HCT116 (cell line): ENCODE measurements at regions not wholly inside any gene's neighbourhood (a gene's known extent, or its start where the extent isn't known, plus 50 kb on each side); places are given as distances from the start of the nearest gene placed in this dataset.

Experiments
- ATAC-seq: fragments of 200-7000 bp; cut with Tn5 transposase; 2 replicates; pipeline ENCODE4 v1.9.1; 2020; ENCODE audit warnings: mild to moderate bottlenecking, moderate library complexity
- BruUV-seq: library from RNA; stranded (reverse); fragments of 400-500 nt; replicated peaks from 2 replicates; lab custom pipeline; 2021; lab: Mats Ljungman, UMichigan
- CTCF ChIA-PET: fragments of 300-600 bp; sonication (Branson Sonifier 250); formaldehyde crosslinking; loops from one replicate; lab custom pipeline; 2021; ENCODE audit warnings: antibody characterized with exemption; lab: Charles Lee
- POLR2A ChIA-PET: fragments of 300-600, 350-600 bp; sonication (Branson Sonifier 250); formaldehyde crosslinking; loops from one replicate; lab custom pipeline; 2021; ENCODE audit warnings: antibody characterized with exemption; lab: Charles Lee
- RAD21 ChIA-PET, 2 experiments: fragments of 300-600 bp; sonication (Branson Sonifier 250); formaldehyde crosslinking; loops; one replicate each; lab custom pipeline; 2023; ENCODE audit warnings: low total read pairs in 2 of 2; ENCODE audit not compliant: uncharacterized antibody in 2 of 2, unreplicated experiment in 2 of 2, low non-redundant PET in 1 of 2; lab: Charles Lee
- DNase-seq: peaks from one replicate; pipeline ENCODE4 v3.0.0-alpha.2; 2010; ENCODE audit warnings: low read depth, low spot score
- H2AFZ ChIP-seq: fragments of 200-600 bp; shearing (Covaris generic), sonication (generic); 2 replicates; pipeline ENCODE4 v1.6.1; 2017; ENCODE audit warnings: low read depth, mixed run types, mixed read lengths, antibody characterized with exemption, low read length; ENCODE audit not compliant: poor library complexity, severe bottlenecking
- H3K27ac ChIP-seq: 2 replicates; pipeline ENCODE4 v1.5.1; 2012; ENCODE audit warnings: low read depth, low read length
- H3K27me3 ChIP-seq: fragments of 200-600 bp; sonication (generic); 2 replicates; pipeline ENCODE4 v1.6.1; 2016; ENCODE audit warnings: mixed run types, low read length, mixed read lengths; ENCODE audit not compliant: insufficient read depth
- H3K36me3 ChIP-seq, 2 experiments: fragments of 200-500 bp in 1 of 2; fragments of 200-600 bp in 1 of 2; sonication (Bioruptor generic) in 1 of 2; sonication (generic) in 1 of 2; 2 replicates each; pipeline versions ENCODE4 v1.5.1 to v1.6.1; 2014 to 2016; ENCODE audit warnings: low read length in 2 of 2, inconsistent platforms in 1 of 2, mixed read lengths in 1 of 2, mixed run types in 1 of 2; ENCODE audit not compliant: insufficient read depth in 2 of 2, control insufficient read depth in 1 of 2
- H3K4me1 ChIP-seq, 2 experiments: fragments of 200-600 bp in 1 of 2; sonication (generic) in 1 of 2; 2 replicates each; pipeline versions ENCODE4 v1.5.1 to v1.6.1; 2012 to 2017; ENCODE audit warnings: low read length in 2 of 2, inconsistent platforms in 1 of 2, mild to moderate bottlenecking in 1 of 2, mixed read lengths in 1 of 2, mixed run types in 1 of 2, moderate library complexity in 1 of 2; ENCODE audit not compliant: insufficient read depth in 2 of 2, control insufficient read depth in 1 of 2
- H3K4me2 ChIP-seq: fragments of 200-600 bp; sonication (generic); 2 replicates; pipeline ENCODE4 v1.6.1; 2017; ENCODE audit warnings: mixed run types, low read length, mixed read lengths
- H3K4me3 ChIP-seq, 2 experiments: fragments of 200-600 bp in 1 of 2; sonication (generic) in 1 of 2; replicated peaks in 1 of 2; 2 replicates each; pipeline ENCODE4 v1.5.1; 2011 to 2016; ENCODE audit warnings: low read length in 2 of 2, control low read depth in 1 of 2, low read depth in 1 of 2, mild to moderate bottlenecking in 1 of 2, mixed read lengths in 1 of 2, mixed run types in 1 of 2
- H3K79me2 ChIP-seq: fragments of 200-600 bp; sonication (generic); 2 replicates; pipeline ENCODE4 v1.6.1; 2017; ENCODE audit warnings: mild to moderate bottlenecking, mixed run types, low read length, moderate library complexity, mixed read lengths; ENCODE audit not compliant: insufficient read depth
- H3K9ac ChIP-seq: fragments of 200-600 bp; sonication (generic); 2 replicates; pipeline ENCODE4 v1.6.1; 2016; ENCODE audit warnings: low read length, mixed read lengths
- H3K9me2 ChIP-seq: fragments of 200-600 bp; sonication (generic), shearing (Covaris generic); 2 replicates; pipeline ENCODE4 v1.6.1; 2017; ENCODE audit warnings: mixed run types, mild to moderate bottlenecking, moderate library complexity; ENCODE audit not compliant: insufficient read depth
- H3K9me3 ChIP-seq, 2 experiments: fragments of 200-500 bp in 1 of 2; fragments of 200-600 bp in 1 of 2; sonication (Bioruptor generic) in 1 of 2; sonication (generic) in 1 of 2; 2 replicates each; pipeline ENCODE4 v1.6.1; 2014 to 2017; ENCODE audit warnings: low read length in 2 of 2, mixed read lengths in 2 of 2, inconsistent platforms in 1 of 2, low read depth in 1 of 2, mild to moderate bottlenecking in 1 of 2, mixed run types in 1 of 2, moderate library complexity in 1 of 2; ENCODE audit not compliant: control insufficient read depth in 1 of 2, insufficient read depth in 1 of 2
- H4K20me1 ChIP-seq: fragments of 200-600 bp; sonication (generic), shearing (Covaris generic); 2 replicates; pipeline ENCODE4 v1.6.1; 2017; ENCODE audit warnings: mixed run types, mild to moderate bottlenecking, moderate library complexity; ENCODE audit not compliant: insufficient read depth
- CEBPB ChIP-seq: IDR thresholded peaks from 2 replicates; pipeline ENCODE4 v1.6.1; 2012; ENCODE audit warnings: low read depth
- ELF1 ChIP-seq: IDR thresholded peaks from 2 replicates; pipeline ENCODE4 v1.6.1; 2012; ENCODE audit warnings: low read depth, borderline replicate concordance
- EZH2 ChIP-seq: fragments of 200-600 bp; sonication (generic); IDR thresholded peaks from 2 replicates; pipeline ENCODE4 v1.6.1; 2017; ENCODE audit warnings: antibody characterized with exemption, mixed run types
- FOSL1 ChIP-seq: IDR thresholded peaks from 2 replicates; pipeline ENCODE4 v1.6.1; 2012; ENCODE audit warnings: low read depth
- POLR2A ChIP-seq: IDR thresholded peaks from 2 replicates; pipeline ENCODE4 v1.7.0; 2011; ENCODE audit warnings: borderline replicate concordance; ENCODE audit not compliant: insufficient read depth, insufficient read length; ENCODE audit errors: extremely low read depth
- POLR2AphosphoS5 ChIP-seq: IDR thresholded peaks from 2 replicates; pipeline ENCODE4 v1.6.1; 2011; ENCODE audit warnings: mild to moderate bottlenecking, low read depth, low read length, moderate library complexity
- SIN3A ChIP-seq: IDR thresholded peaks from 2 replicates; pipeline ENCODE4 v1.6.1; 2012; ENCODE audit warnings: low read depth
- SRF ChIP-seq: IDR thresholded peaks from 2 replicates; pipeline ENCODE4 v1.6.1; 2012; ENCODE audit warnings: low read depth
- YY1 ChIP-seq: IDR thresholded peaks from 2 replicates; pipeline ENCODE4 v1.6.1; 2011; ENCODE audit warnings: low read length, low read depth, moderate library complexity, mild to moderate bottlenecking; ENCODE audit not compliant: insufficient replicate concordance; ENCODE audit errors: extremely low read depth
- ZNF274 ChIP-seq: fragments of 200-500 bp; sonication (Bioruptor generic); IDR thresholded peaks from 2 replicates; pipeline ENCODE4 v1.6.1; 2014; ENCODE audit warnings: mild to moderate bottlenecking, low read depth, low read length, inconsistent platforms
- intact Hi-C: fragments of 100-400 bp; cut with micrococcal nuclease; formaldehyde crosslinking; loops from 2 replicates; pipeline ENCODE4 v1.10.0; 2022
- TF ChIP-seq, protein P1 (sequence below): IDR thresholded peaks from 2 replicates; pipeline ENCODE4 v1.6.1; 2012
- TF ChIP-seq, protein P2 (sequence below): IDR thresholded peaks from 2 replicates; pipeline ENCODE4 v1.6.1; 2012; ENCODE audit warnings: low read depth
- TF ChIP-seq, protein P3 (sequence below), 3 experiments: fragments of 200-600 bp in 1 of 3; sonication (generic) in 1 of 3; IDR thresholded peaks in 2 of 3; conservative IDR thresholded peaks in 1 of 3; 2 replicates each; pipeline ENCODE4 v1.5.1; 2012 to 2017; ENCODE audit warnings: low read depth in 2 of 3, low read length in 2 of 3, antibody characterized with exemption in 1 of 3, borderline replicate concordance in 1 of 3, control low read depth in 1 of 3, mild to moderate bottlenecking in 1 of 3, mixed read lengths in 1 of 3, mixed run types in 1 of 3, moderate library complexity in 1 of 3; ENCODE audit not compliant: insufficient read depth in 1 of 3

DNA sequence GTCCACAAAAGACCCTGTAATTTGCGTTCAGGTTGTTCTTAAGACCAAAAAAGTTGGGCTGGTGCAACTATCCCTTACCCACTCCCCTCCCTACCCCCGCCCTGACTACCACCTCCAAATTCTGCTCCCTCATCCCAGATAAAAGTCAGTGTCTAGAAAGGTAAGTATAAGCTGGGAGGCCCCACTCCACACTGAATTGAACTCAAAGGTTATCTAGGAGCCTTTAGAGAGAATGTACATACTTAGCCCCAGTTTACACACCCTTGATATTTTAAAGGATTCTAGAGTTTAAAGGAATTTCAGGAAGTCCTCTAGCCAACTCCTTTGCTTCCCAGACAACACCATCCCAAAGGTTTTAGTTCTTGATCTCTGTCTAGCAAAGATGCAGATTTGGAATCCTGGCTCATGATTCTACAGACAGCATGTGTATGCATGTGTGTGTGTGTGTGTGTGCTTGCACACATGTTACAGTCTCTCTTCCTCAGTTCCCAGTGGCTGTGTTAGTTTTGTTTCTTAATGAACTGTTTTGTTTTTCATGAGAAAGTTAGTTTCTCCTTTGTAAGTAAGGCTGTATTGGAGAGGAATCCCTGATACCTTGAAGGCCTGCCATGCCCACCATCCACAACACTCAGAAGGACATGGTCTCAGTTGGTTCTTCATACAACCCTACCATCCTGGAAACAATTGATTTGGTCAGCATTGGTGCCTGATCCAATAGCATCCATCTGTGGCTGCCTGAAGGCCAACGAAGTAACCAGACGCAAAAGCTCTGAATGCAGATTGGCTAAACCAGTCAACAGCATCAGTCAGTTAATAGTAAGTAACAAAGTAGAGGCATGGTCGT lies 281.3 kb downstream of the SOX9 start:
- Histone ChIP-seq H3K4me3 (no peak overlapping the region), H3K27ac (no peak overlapping the region), H3K4me2 (no peak overlapping the region), H2AFZ (no peak overlapping the region), H3K36me3 (peaks cover 0 to 7% of the 10 kb centered on the region in 2 experiments; a peak in 1 of 4 replicates), H3K4me1 (peaks cover 50 to 85% of the 10 kb centered on the region in 2 experiments), H3K9me3 (no peaks in the 10 kb centered on the region), H4K20me1 (no peaks in the 10 kb centered on the region), H3K79me2 (peaks cover 14% of the 10 kb centered on the region; the same call in 1 of the 2 replicates)
- ATAC-seq (no peak), DNase-seq (no peak)
- no TSS peak for BruUV-seq
- TF ChIP-seq POLR2AphosphoS5 (no peak), YY1 (no peak), SRF (no peak), ZNF274 (no peak), CEBPB (no peak), POLR2A (no peak), SIN3A (no peak), ELF1 (no peak), FOSL1 (no peak), EZH2 (no peak)
- TF ChIP-seq, protein P1, sequence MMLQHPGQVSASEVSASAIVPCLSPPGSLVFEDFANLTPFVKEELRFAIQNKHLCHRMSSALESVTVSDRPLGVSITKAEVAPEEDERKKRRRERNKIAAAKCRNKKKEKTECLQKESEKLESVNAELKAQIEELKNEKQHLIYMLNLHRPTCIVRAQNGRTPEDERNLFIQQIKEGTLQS: no peak
- TF ChIP-seq, protein P2, sequence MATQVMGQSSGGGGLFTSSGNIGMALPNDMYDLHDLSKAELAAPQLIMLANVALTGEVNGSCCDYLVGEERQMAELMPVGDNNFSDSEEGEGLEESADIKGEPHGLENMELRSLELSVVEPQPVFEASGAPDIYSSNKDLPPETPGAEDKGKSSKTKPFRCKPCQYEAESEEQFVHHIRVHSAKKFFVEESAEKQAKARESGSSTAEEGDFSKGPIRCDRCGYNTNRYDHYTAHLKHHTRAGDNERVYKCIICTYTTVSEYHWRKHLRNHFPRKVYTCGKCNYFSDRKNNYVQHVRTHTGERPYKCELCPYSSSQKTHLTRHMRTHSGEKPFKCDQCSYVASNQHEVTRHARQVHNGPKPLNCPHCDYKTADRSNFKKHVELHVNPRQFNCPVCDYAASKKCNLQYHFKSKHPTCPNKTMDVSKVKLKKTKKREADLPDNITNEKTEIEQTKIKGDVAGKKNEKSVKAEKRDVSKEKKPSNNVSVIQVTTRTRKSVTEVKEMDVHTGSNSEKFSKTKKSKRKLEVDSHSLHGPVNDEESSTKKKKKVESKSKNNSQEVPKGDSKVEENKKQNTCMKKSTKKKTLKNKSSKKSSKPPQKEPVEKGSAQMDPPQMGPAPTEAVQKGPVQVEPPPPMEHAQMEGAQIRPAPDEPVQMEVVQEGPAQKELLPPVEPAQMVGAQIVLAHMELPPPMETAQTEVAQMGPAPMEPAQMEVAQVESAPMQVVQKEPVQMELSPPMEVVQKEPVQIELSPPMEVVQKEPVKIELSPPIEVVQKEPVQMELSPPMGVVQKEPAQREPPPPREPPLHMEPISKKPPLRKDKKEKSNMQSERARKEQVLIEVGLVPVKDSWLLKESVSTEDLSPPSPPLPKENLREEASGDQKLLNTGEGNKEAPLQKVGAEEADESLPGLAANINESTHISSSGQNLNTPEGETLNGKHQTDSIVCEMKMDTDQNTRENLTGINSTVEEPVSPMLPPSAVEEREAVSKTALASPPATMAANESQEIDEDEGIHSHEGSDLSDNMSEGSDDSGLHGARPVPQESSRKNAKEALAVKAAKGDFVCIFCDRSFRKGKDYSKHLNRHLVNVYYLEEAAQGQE: no peak
- TF ChIP-seq, protein P3, sequence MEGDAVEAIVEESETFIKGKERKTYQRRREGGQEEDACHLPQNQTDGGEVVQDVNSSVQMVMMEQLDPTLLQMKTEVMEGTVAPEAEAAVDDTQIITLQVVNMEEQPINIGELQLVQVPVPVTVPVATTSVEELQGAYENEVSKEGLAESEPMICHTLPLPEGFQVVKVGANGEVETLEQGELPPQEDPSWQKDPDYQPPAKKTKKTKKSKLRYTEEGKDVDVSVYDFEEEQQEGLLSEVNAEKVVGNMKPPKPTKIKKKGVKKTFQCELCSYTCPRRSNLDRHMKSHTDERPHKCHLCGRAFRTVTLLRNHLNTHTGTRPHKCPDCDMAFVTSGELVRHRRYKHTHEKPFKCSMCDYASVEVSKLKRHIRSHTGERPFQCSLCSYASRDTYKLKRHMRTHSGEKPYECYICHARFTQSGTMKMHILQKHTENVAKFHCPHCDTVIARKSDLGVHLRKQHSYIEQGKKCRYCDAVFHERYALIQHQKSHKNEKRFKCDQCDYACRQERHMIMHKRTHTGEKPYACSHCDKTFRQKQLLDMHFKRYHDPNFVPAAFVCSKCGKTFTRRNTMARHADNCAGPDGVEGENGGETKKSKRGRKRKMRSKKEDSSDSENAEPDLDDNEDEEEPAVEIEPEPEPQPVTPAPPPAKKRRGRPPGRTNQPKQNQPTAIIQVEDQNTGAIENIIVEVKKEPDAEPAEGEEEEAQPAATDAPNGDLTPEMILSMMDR (IDR thresholded peaks at IDR 0.05 in 2 of 3, conservative IDR thresholded peaks at IDR 0.05 in 1 of 3; ENCODE audit: borderline replicate concordance in 1 of 3, insufficient read depth in 1 of 3, low read depth in 2 of 3, low read length in 2 of 3): no peak
- TF ChIP-seq, all 23 proteins: peak for 0
- intact Hi-C loops: no loop called here
- H3K9ac ChIP-seq: no peak overlapping the region
- RAD21 ChIA-PET: no interaction called here
- CTCF ChIA-PET: no interaction called here
- POLR2A ChIA-PET: interaction anchor here (1.2 to 1.6 kb wide), 2 partner anchors 9 to 14 kb away, joined by 4 to 6 read pairs; no protein-coding TSS in a partner anchor
- H3K9me2 ChIP-seq: no peaks in the 10 kb centered on the region
- no peaks in the 10 kb centered on the region for H3K27me3 ChIP-seq
